Smooth muscle cell (in vitro differentiated cells): ENCODE measurements at regions not wholly inside any gene's neighbourhood (a gene's known extent, or its start where the extent isn't known, plus 50 kb on each side); places are given as distances from the start of the nearest gene placed in this dataset.

Experiments
- DNase-seq: peaks from one replicate; lab custom pipeline; 2025; ENCODE audit not compliant: unreplicated experiment; lab: John Stamatoyannopoulos, UW
- H2AFZ ChIP-seq: fragments of 200-600 bp; sonication (generic); 2 replicates; pipeline ENCODE4 v1.6.0; 2016; ENCODE audit warnings: antibody characterized with exemption, low read depth, mild to moderate bottlenecking
- H3F3A ChIP-seq: fragments of 200-600 bp; sonication (generic); 2 replicates; pipeline ENCODE4 v1.6.0; 2017; ENCODE audit warnings: antibody characterized with exemption, low read depth
- H3K27ac ChIP-seq: fragments of 200-600 bp; sonication (generic); 2 replicates; pipeline ENCODE4 v1.5.1; 2016; ENCODE audit warnings: low read depth, mild to moderate bottlenecking
- H3K27me3 ChIP-seq: fragments of 200-600 bp; sonication (generic); 2 replicates; pipeline ENCODE4 v1.6.1; 2016; ENCODE audit warnings: low read depth, mild to moderate bottlenecking
- H3K36me3 ChIP-seq: fragments of 200-600 bp; sonication (generic); 2 replicates; pipeline ENCODE4 v1.5.1; 2016; ENCODE audit warnings: low read depth
- H3K4me1 ChIP-seq: fragments of 200-600 bp; sonication (generic); 2 replicates; pipeline ENCODE4 v1.5.1; 2016; ENCODE audit warnings: low read depth
- H3K4me2 ChIP-seq: fragments of 200-600 bp; sonication (generic); 2 replicates; pipeline ENCODE4 v1.6.0; 2016; ENCODE audit warnings: mild to moderate bottlenecking
- H3K4me3 ChIP-seq: fragments of 200-600 bp; sonication (generic); 2 replicates; pipeline ENCODE4 v1.5.1; 2016; ENCODE audit warnings: mild to moderate bottlenecking
- H3K79me2 ChIP-seq: fragments of 200-600 bp; sonication (generic); 2 replicates; pipeline ENCODE4 v1.6.0; 2016; ENCODE audit warnings: low read depth, mild to moderate bottlenecking
- H3K9ac ChIP-seq: fragments of 200-600 bp; sonication (generic); 2 replicates; pipeline ENCODE4 v1.6.0; 2016; ENCODE audit warnings: low read depth
- H3K9me3 ChIP-seq: fragments of 200-600 bp; sonication (generic); replicated peaks from 2 replicates; pipeline ENCODE4 v1.5.1; 2016; ENCODE audit warnings: low read depth
- H4K20me1 ChIP-seq: fragments of 200-600 bp; sonication (generic); 2 replicates; pipeline ENCODE4 v1.6.0; 2016; ENCODE audit warnings: low read depth
- CTCF ChIP-seq: fragments of 200-600 bp; sonication (generic); IDR thresholded peaks from 2 replicates; pipeline ENCODE4 v1.5.1; 2017; ENCODE audit warnings: borderline replicate concordance, mild to moderate bottlenecking, antibody characterized with exemption; ENCODE audit not compliant: insufficient read depth, poor library complexity, severe bottlenecking
- WGBS: methylation state at CpG from one replicate; pipeline ENCODE4 v1.1.7; 2016; ENCODE audit warnings: low lambda C conversion rate; 5-methylcytosine and 5-hydroxymethylcytosine counted together

- H3K27ac ChIP-seq = no peak overlapping the region
- no peaks in the 10 kb centered on the region for H4K20me1 ChIP-seq
- WGBS = 65% methylated on average over 2 of the region's 2 CpGs
Measured at GRCh38 chr10:23872290-23872689, 336.6 kb upstream of the KIAA1217 start.

GRCh38 chr10:23877791-23878320 lies 331.1 kb upstream of the KIAA1217 start:
- Histone ChIP-seq H3F3A (no peaks in the 10 kb centered on the region), H2AFZ (no peak overlapping the region), H3K79me2 (no peaks in the 10 kb centered on the region), H4K20me1 (no peaks in the 10 kb centered on the region), H3K4me2 (no peak overlapping the region), H3K36me3 (no peaks in the 10 kb centered on the region), H3K4me1 (no peaks in the 10 kb centered on the region), H3K27me3 (peaks cover 23% of the 10 kb centered on the region), H3K9ac (no peak overlapping the region), H3K4me3 (no peak overlapping the region), H3K27ac (no peak overlapping the region), H3K9me3 (no peaks in the 10 kb centered on the region)
- no peak for TF ChIP-seq CTCF
- DNase-seq = no peak
- 82% methylated on average over 10 of the region's 10 CpGs for WGBS

More at GRCh38 chr10:23872290-23872689, 336.6 kb upstream of the KIAA1217 start:
- Histone ChIP-seq H3F3A (no peaks in the 10 kb centered on the region), H3K4me3 (no peak overlapping the region), H3K27me3 (no peaks in the 10 kb centered on the region), H3K4me2 (no peak overlapping the region), H3K9me3 (no peaks in the 10 kb centered on the region), H3K4me1 (no peaks in the 10 kb centered on the region), H3K9ac (no peak overlapping the region), H3K36me3 (no peaks in the 10 kb centered on the region), H3K79me2 (no peaks in the 10 kb centered on the region), H2AFZ (no peak overlapping the region)
- DNase-seq = no peak
- TF ChIP-seq CTCF = no peak

GRCh38 chr10:23884670-23885069 lies 324.3 kb upstream of the KIAA1217 start:
- no peaks in the 10 kb centered on the region for H3K79me2 ChIP-seq
- H3K9ac ChIP-seq = no peak overlapping the region
- no peak for DNase-seq
- H3K27ac ChIP-seq = no peak overlapping the region
- H3K9me3 ChIP-seq = no peaks in the 10 kb centered on the region
- no peaks in the 10 kb centered on the region for H3K36me3 ChIP-seq
- no peak for TF ChIP-seq CTCF
- WGBS = 82% methylated on average over 2 of the region's 2 CpGs
- H3F3A ChIP-seq = no peaks in the 10 kb centered on the region
- H4K20me1 ChIP-seq = no peaks in the 10 kb centered on the region
- peaks cover 16% of the 10 kb centered on the region for H3K27me3 ChIP-seq
- H3K4me3 ChIP-seq = no peak overlapping the region
- no peaks in the 10 kb centered on the region for H3K4me1 ChIP-seq
- no peak overlapping the region for H2AFZ ChIP-seq
- H3K4me2 ChIP-seq = no peak overlapping the region

GRCh38 chr10:23885853-23886252 lies 323.1 kb upstream of the KIAA1217 start:
- 82% methylated on average over 5 of the region's 5 CpGs for WGBS
- Histone ChIP-seq H3K4me2 (no peak overlapping the region), H3K4me3 (no peak overlapping the region), H3K27me3 (peaks cover 14% of the 10 kb centered on the region), H3K9ac (no peak overlapping the region), H2AFZ (no peak overlapping the region), H3K36me3 (no peaks in the 10 kb centered on the region), H3K79me2 (no peaks in the 10 kb centered on the region), H3K9me3 (no peaks in the 10 kb centered on the region), H3F3A (no peaks in the 10 kb centered on the region), H3K27ac (no peak overlapping the region), H4K20me1 (no peaks in the 10 kb centered on the region), H3K4me1 (no peaks in the 10 kb centered on the region)
- TF ChIP-seq CTCF = no peak
- no peak for DNase-seq
